ENCODE measurements at regions not wholly inside any gene's neighbourhood (a gene's known extent, or its start where the extent isn't known, plus 50 kb on each side); places are given as distances from the start of the nearest gene placed in this dataset.

GRCh38 chr11:115117956-115118493, 386.2 kb downstream of the CADM1 start:
- Histone ChIP-seq H3K27me3 (ENCODE audit: low read length) (no peaks in the 10 kb centered on the region), H3K79me2 (ENCODE audit: insufficient read depth, low read length) (no peaks in the 10 kb centered on the region)

GRCh38 chr11:115119146-115119545, 385.1 kb downstream of the CADM1 start:
- Histone ChIP-seq H3K9me2 (replicated peaks; ENCODE audit: insufficient read depth, low read length) (no peaks in the 10 kb centered on the region), H2AFZ (ENCODE audit: low read depth, low read length, severe bottlenecking) (no peak overlapping the region), H3K36me3 (ENCODE audit: low read length) (no peaks in the 10 kb centered on the region), H3K4me3 (ENCODE audit: insufficient read depth, low read length, poor library complexity, severe bottlenecking) (no peak overlapping the region), H3K27me3 (ENCODE audit: low read length) (no peaks in the 10 kb centered on the region), H3K9me3 (ENCODE audit: insufficient read depth, low read length) (no peaks in the 10 kb centered on the region), H3F3A (ENCODE audit: insufficient read depth) (no peaks in the 10 kb centered on the region), H3K27ac (ENCODE audit: low read depth, low read length) (no peak overlapping the region), H4K20me1 (ENCODE audit: low read depth, low read length) (no peaks in the 10 kb centered on the region), H3K79me2 (ENCODE audit: insufficient read depth, low read length) (no peaks in the 10 kb centered on the region), H3K4me2 (ENCODE audit: low read depth, low read length, poor library complexity, severe bottlenecking) (no peak overlapping the region), H3K9ac (ENCODE audit: low read length) (no peak overlapping the region)
- TF ChIP-seq CTCF (IDR thresholded peaks at IDR 0.05; ENCODE audit: insufficient read depth, low read length, poor library complexity, severe bottlenecking) (no peak), EZH2phosphoT487 (conservative IDR thresholded peaks at IDR 0.05; ENCODE audit: low read length) (no peak)

More at GRCh38 chr11:115117956-115118493, 386.2 kb downstream of the CADM1 start:
- TF ChIP-seq EZH2phosphoT487 (conservative IDR thresholded peaks at IDR 0.05; ENCODE audit: low read length) (no peak), CTCF (IDR thresholded peaks at IDR 0.05; ENCODE audit: insufficient read depth, low read length, poor library complexity, severe bottlenecking) (no peak)
- no peak overlapping the region for H3K4me3 ChIP-seq (ENCODE audit: insufficient read depth, low read length, poor library complexity, severe bottlenecking)
- H3F3A ChIP-seq (ENCODE audit: insufficient read depth) = no peaks in the 10 kb centered on the region
- no peaks in the 10 kb centered on the region for H3K9me3 ChIP-seq (ENCODE audit: insufficient read depth, low read length)
- no peak overlapping the region for H3K4me2 ChIP-seq (ENCODE audit: low read depth, low read length, poor library complexity, severe bottlenecking)
- no peaks in the 10 kb centered on the region for H3K36me3 ChIP-seq (ENCODE audit: low read length)
- H2AFZ ChIP-seq (ENCODE audit: low read depth, low read length, severe bottlenecking) = no peak overlapping the region
- no peaks in the 10 kb centered on the region for H3K9me2 ChIP-seq (replicated peaks; ENCODE audit: insufficient read depth, low read length)
- no peak overlapping the region for H3K27ac ChIP-seq (ENCODE audit: low read depth, low read length)
- no peak overlapping the region for H3K9ac ChIP-seq (ENCODE audit: low read length)
- H4K20me1 ChIP-seq (ENCODE audit: low read depth, low read length) = no peaks in the 10 kb centered on the region

Data from SU-DHL-6 (cell line).